ENCODE measurements at regions not wholly inside any gene's neighbourhood (a gene's known extent, or its start where the extent isn't known, plus 50 kb on each side); places are given as distances from the start of the nearest gene placed in this dataset.
A peak's percentile ranks its signal among the peaks of the same experiment; 100 is the strongest.

DNA sequence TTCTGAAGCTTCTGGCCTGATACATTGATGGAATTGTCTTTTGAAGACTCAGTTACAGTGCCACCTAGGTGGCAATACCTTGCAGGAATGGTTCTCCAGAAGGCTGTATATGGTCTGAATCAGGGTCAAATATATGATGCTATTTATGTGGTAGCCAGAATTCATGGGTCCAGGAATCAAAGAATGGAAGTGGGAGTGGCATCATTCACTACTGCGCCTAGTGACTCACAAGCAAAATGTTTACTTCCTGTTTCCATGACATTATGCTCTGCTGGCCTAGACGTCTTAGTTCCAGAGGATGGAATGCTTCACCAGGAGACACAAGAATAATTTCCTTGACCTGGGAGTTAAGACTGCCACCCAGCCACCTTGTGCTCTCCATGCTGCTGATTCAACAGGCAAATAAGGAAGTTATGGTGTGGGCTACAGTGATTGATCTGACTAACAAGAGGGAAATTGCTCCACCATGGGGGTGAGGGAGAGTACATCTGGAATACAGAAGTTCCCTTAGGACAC, 491.8 kb downstream of the ETS1 start:
- H3K4me2 ChIP-seq (ENCODE audit: insufficient read depth, low read length), result peak overlapping the region; percentile 35
- peak overlapping the region; percentile 41 for H2AFZ ChIP-seq (ENCODE audit: low read depth, low read length)
- ChIA-PET POLR2A (no interaction called here), CTCF (no interaction called here)
- no peaks in the 10 kb centered on the region for H3K36me3 ChIP-seq (ENCODE audit: control insufficient read depth in 2 of 2, extremely low read depth in 1 of 2, insufficient read depth in 2 of 2, low read length in 2 of 2)
- no peaks in the 10 kb centered on the region for H3K79me2 ChIP-seq (ENCODE audit: control insufficient read depth, insufficient read depth, low read length)
- intact Hi-C loops (cut with micrococcal nuclease), result loop anchor here (1.0 to 5.0 kb wide), 4 partner anchors 43 to 772 kb away; partner anchors contain the start of gene KCNJ1
- dilution Hi-C loops (cut with MboI; ENCODE audit: extremely low pct_ligation_motif_present, low sequenced_read_pairs), result no loop called here
- H3K4me3 ChIP-seq (replicated peaks in 1 of 3; ENCODE audit: insufficient read depth in 1 of 3, low read depth in 1 of 3, low read length in 3 of 3), result no peak overlapping the region
- no peaks in the 10 kb centered on the region for H4K20me1 ChIP-seq (replicated peaks; ENCODE audit: control insufficient read depth, extremely low read depth, insufficient read depth, low read length)
- no peak for TF ChIP-seq POLR2A (IDR thresholded peaks at IDR 0.05; ENCODE audit: low read depth, low read length)
- TF ChIP-seq, protein P1, sequence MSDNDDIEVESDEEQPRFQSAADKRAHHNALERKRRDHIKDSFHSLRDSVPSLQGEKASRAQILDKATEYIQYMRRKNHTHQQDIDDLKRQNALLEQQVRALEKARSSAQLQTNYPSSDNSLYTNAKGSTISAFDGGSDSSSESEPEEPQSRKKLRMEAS (IDR thresholded peaks at IDR 0.05; ENCODE audit: insufficient read depth, insufficient read length), result no peak
- peak; percentile 91 for TF ChIP-seq FOS (IDR thresholded peaks at IDR 0.05; ENCODE audit: borderline replicate concordance, insufficient read depth, low read length)
- TF ChIP-seq, protein P2, sequence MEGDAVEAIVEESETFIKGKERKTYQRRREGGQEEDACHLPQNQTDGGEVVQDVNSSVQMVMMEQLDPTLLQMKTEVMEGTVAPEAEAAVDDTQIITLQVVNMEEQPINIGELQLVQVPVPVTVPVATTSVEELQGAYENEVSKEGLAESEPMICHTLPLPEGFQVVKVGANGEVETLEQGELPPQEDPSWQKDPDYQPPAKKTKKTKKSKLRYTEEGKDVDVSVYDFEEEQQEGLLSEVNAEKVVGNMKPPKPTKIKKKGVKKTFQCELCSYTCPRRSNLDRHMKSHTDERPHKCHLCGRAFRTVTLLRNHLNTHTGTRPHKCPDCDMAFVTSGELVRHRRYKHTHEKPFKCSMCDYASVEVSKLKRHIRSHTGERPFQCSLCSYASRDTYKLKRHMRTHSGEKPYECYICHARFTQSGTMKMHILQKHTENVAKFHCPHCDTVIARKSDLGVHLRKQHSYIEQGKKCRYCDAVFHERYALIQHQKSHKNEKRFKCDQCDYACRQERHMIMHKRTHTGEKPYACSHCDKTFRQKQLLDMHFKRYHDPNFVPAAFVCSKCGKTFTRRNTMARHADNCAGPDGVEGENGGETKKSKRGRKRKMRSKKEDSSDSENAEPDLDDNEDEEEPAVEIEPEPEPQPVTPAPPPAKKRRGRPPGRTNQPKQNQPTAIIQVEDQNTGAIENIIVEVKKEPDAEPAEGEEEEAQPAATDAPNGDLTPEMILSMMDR (IDR thresholded peaks at IDR 0.05; ENCODE audit: extremely low read depth in 1 of 2, insufficient read depth in 1 of 2, low read depth in 1 of 2, low read length in 2 of 2), result peak; percentile 14 to 28
- no peak for TF ChIP-seq EZH2 (IDR thresholded peaks at IDR 0.05; ENCODE audit: borderline replicate concordance, low read depth, low read length, severe bottlenecking)
- no peak for TF ChIP-seq MYC (IDR thresholded peaks at IDR 0.05; ENCODE audit: low read depth, low read length)
- no peak for TF ChIP-seq GATA2 (IDR thresholded peaks at IDR 0.05; ENCODE audit: insufficient read depth, insufficient read length, low read depth, low read length)
- peak; percentile 96 for TF ChIP-seq JUN (IDR thresholded peaks at IDR 0.05; ENCODE audit: borderline replicate concordance, insufficient read depth, insufficient read length, low read depth)
- peak; percentile 28 for TF ChIP-seq POLR2AphosphoS5 (IDR thresholded peaks at IDR 0.05; ENCODE audit: insufficient read depth, low read depth, low read length)
- DNase-seq (ENCODE audit: low read depth, low spot score), result peak; percentile 95
- no peaks in the 10 kb centered on the region for H3K9me3 ChIP-seq (replicated peaks; ENCODE audit: control insufficient read depth, insufficient read depth, low read length)
- no peaks in the 10 kb centered on the region for H3K9me1 ChIP-seq (replicated peaks; ENCODE audit: control insufficient read depth, extremely low read depth, insufficient read depth, low read length)
- H3K27me3 ChIP-seq (ENCODE audit: control insufficient read depth in 2 of 2, insufficient read depth in 2 of 2, low read length in 2 of 2), result no peaks in the 10 kb centered on the region
- H3K4me1 ChIP-seq (ENCODE audit: control insufficient read depth, extremely low read depth, insufficient read depth, low read length), result peaks cover 14% of the 10 kb centered on the region
- peak overlapping the region; percentile 94 for H3K27ac ChIP-seq (ENCODE audit: insufficient read depth, low read depth, low read length)
- peak; percentile 98 for FAIRE-seq
- no TSS peak for BruUV-seq (replicated peaks)
- peak overlapping the region; percentile 48 for H3K9ac ChIP-seq (replicated peaks; ENCODE audit: extremely low read depth, insufficient read depth, low read length)

All from endothelial cell of umbilical vein (primary cell).